T-cell (primary cell): ENCODE measurements at regions not wholly inside any gene's neighbourhood (a gene's known extent, or its start where the extent isn't known, plus 50 kb on each side); places are given as distances from the start of the nearest gene placed in this dataset.

Experiments used
- ATAC-seq, 4 experiments: fragments of 200-7000 bp in 3 of 4; fragments of 150-1000 bp in 1 of 4; cut with Tn5 transposase; replicated peaks in 1 of 4; 1 replicate in 3 of 4; 2 replicates in 1 of 4; pipeline ENCODE4 v1.10.0; 2021; ENCODE audit warnings: moderate library complexity in 3 of 4, mild to moderate bottlenecking in 2 of 4, moderate number of reproducible peaks in 1 of 4
- CTCF ChIA-PET, 2 donors: fragments of 300-600 bp; sonication (Branson Sonifier 250); formaldehyde crosslinking; loops; one replicate each; lab custom pipeline; 2022; ENCODE audit warnings: antibody characterized with exemption in 2 of 2; lab: Charles Lee
- POLR2A ChIA-PET, 2 donors: fragments of 300-600 bp; sonication (Branson Sonifier 250); formaldehyde crosslinking; loops; one replicate each; lab custom pipeline; 2022; ENCODE audit warnings: antibody characterized with exemption in 2 of 2; lab: Charles Lee
- DNase-seq, 35 experiments: peaks; one replicate each; pipeline versions ENCODE4 v3.0.0 to v3.0.0-alpha.2; 2013 to 2023
- H3K27ac ChIP-seq: one replicate; pipeline ENCODE4 v1.5.1; 2013; ENCODE audit warnings: low read length
- H3K27me3 ChIP-seq, 2 experiments: replicated peaks in 1 of 2; 1 replicate in 1 of 2; 2 replicates in 1 of 2; pipeline versions ENCODE4 v1.6.1 to v1.7.0; 2013; ENCODE audit warnings: low read length in 1 of 2, mixed read lengths in 1 of 2; ENCODE audit not compliant: control insufficient read depth in 2 of 2, insufficient read depth in 2 of 2; ENCODE audit errors: extremely low read depth in 1 of 2
- H3K36me3 ChIP-seq, 2 donors: 1 replicate in 1 of 2; 2 replicates in 1 of 2; pipeline versions ENCODE4 v1.6.1 to v1.7.0; 2013; ENCODE audit warnings: low read length in 1 of 2; ENCODE audit not compliant: control insufficient read depth in 2 of 2, insufficient read depth in 1 of 2; ENCODE audit errors: extremely low read depth in 1 of 2
- H3K4me1 ChIP-seq, 2 experiments: 1 replicate in 1 of 2; 2 replicates in 1 of 2; pipeline versions ENCODE4 v1.6.1 to v1.7.0; 2013; ENCODE audit warnings: low read length in 2 of 2, mixed read lengths in 1 of 2; ENCODE audit not compliant: insufficient read depth in 2 of 2, control insufficient read depth in 1 of 2; ENCODE audit errors: extremely low read depth in 1 of 2
- H3K4me3 ChIP-seq, 2 donors: 1 replicate in 1 of 2; 2 replicates in 1 of 2; pipeline versions ENCODE4 v1.5.1 to v1.7.0; 2013; ENCODE audit warnings: mild to moderate bottlenecking in 2 of 2, low read length in 1 of 2, moderate library complexity in 1 of 2; ENCODE audit not compliant: control insufficient read depth in 1 of 2; ENCODE audit errors: extremely low read depth in 1 of 2
- H3K9me3 ChIP-seq: 2 replicates; pipeline ENCODE4 v1.7.0; 2013
- H3K27ac Mint-ChIP-seq, 2 donors: one replicate each; pipeline ENCODE4 v1.8.0; 2020 to 2021; ENCODE audit warnings: mild to moderate bottlenecking in 2 of 2, mixed read lengths in 2 of 2
- H3K27me3 Mint-ChIP-seq, 2 donors: one replicate each; pipeline ENCODE4 v1.8.0; 2021 to 2022; ENCODE audit warnings: mixed read lengths in 2 of 2
- H3K36me3 Mint-ChIP-seq: one replicate; pipeline ENCODE4 v1.8.0; 2021; ENCODE audit warnings: mixed read lengths
- H3K4me1 Mint-ChIP-seq, 3 donors: one replicate each; pipeline ENCODE4 v1.8.0; 2020 to 2022; ENCODE audit warnings: mixed read lengths in 3 of 3, mild to moderate bottlenecking in 1 of 3
- H3K4me3 Mint-ChIP-seq, 3 donors: one replicate each; pipeline ENCODE4 v1.8.0; 2020 to 2022; ENCODE audit warnings: mild to moderate bottlenecking in 3 of 3, mixed read lengths in 3 of 3, moderate library complexity in 3 of 3
- H3K9me3 Mint-ChIP-seq, 3 donors: one replicate each; pipeline ENCODE4 v1.8.0; 2020 to 2022; ENCODE audit warnings: mixed read lengths in 3 of 3
- WGBS: methylation state at CpG from one replicate; pipeline ENCODE4 v1.1.5; 2013; ENCODE audit warnings: missing lambda C conversion rate; ENCODE audit not compliant: insufficient coverage; 5-methylcytosine and 5-hydroxymethylcytosine counted together

- CTCF ChIA-PET = no interaction called here
- no peaks in the 10 kb centered on the region for H3K4me1 ChIP-seq
- H3K27me3 ChIP-seq = peaks cover 0 to 2% of the 10 kb centered on the region in 2 experiments
- no peaks in the 10 kb centered on the region for H3K36me3 Mint-ChIP-seq
- H3K27ac ChIP-seq = no peak overlapping the region
- H3K9me3 Mint-ChIP-seq = no peaks in the 10 kb centered on the region
- DNase-seq (no peak), ATAC-seq (no peak)
- H3K36me3 ChIP-seq = no peaks in the 10 kb centered on the region
- POLR2A ChIA-PET = no interaction called here
- peaks cover 0 to 3% of the 10 kb centered on the region in 2 donors for H3K27me3 Mint-ChIP-seq
- H3K4me3 ChIP-seq = no peak overlapping the region
- H3K4me1 Mint-ChIP-seq = no peaks in the 10 kb centered on the region
- no peaks in the 10 kb centered on the region for H3K9me3 ChIP-seq
- H3K27ac Mint-ChIP-seq = no peak overlapping the region
- H3K4me3 Mint-ChIP-seq = no peak overlapping the region
Observed at GRCh38 chr2:156903335-156903734, 354.2 kb upstream of the GALNT5 start.

- peaks cover 0 to 2% of the 10 kb centered on the region in 2 experiments for H3K27me3 ChIP-seq
- Mint-ChIP-seq H3K27ac (no peak overlapping the region), H3K27me3 (peaks cover 0 to 3% of the 10 kb centered on the region in 2 donors), H3K4me3 (no peak overlapping the region), H3K36me3 (no peaks in the 10 kb centered on the region), H3K9me3 (no peaks in the 10 kb centered on the region), H3K4me1 (no peaks in the 10 kb centered on the region)
- no peak for DNase-seq
- H3K4me3 ChIP-seq = no peak overlapping the region
- no peaks in the 10 kb centered on the region for H3K36me3 ChIP-seq
- ChIA-PET POLR2A (no interaction called here), CTCF (no interaction called here)
- no peak overlapping the region for H3K27ac ChIP-seq
- ATAC-seq = no peak
- H3K9me3 ChIP-seq = no peaks in the 10 kb centered on the region
- WGBS = no CpG with 5 or more reads among the region's 3 CpGs
- no peaks in the 10 kb centered on the region for H3K4me1 ChIP-seq
Observed at GRCh38 chr2:156907806-156908205, 349.7 kb upstream of the GALNT5 start.

GRCh38 chr2:156908825-156909224 is 348.7 kb upstream of the GALNT5 start:
- Histone ChIP-seq H3K4me1 (no peaks in the 10 kb centered on the region), H3K27ac (no peak overlapping the region), H3K36me3 (no peaks in the 10 kb centered on the region), H3K27me3 (peaks cover 0 to 2% of the 10 kb centered on the region in 2 experiments), H3K9me3 (no peaks in the 10 kb centered on the region), H3K4me3 (no peak overlapping the region)
- WGBS = no CpG with 5 or more reads among the region's 1 CpG
- DNase-seq = no peak
- no peaks in the 10 kb centered on the region for H3K4me1 Mint-ChIP-seq
- H3K27ac Mint-ChIP-seq = no peak overlapping the region
- no peak for ATAC-seq
- ChIA-PET POLR2A (no interaction called here), CTCF (no interaction called here)
- H3K4me3 Mint-ChIP-seq = no peak overlapping the region
- no peaks in the 10 kb centered on the region for H3K36me3 Mint-ChIP-seq
- H3K9me3 Mint-ChIP-seq = no peaks in the 10 kb centered on the region
- H3K27me3 Mint-ChIP-seq = peaks cover 0 to 3% of the 10 kb centered on the region in 2 donors

- Histone ChIP-seq H3K9me3 (no peaks in the 10 kb centered on the region), H3K27me3 (no peaks in the 10 kb centered on the region), H3K4me1 (no peaks in the 10 kb centered on the region), H3K27ac (no peak overlapping the region), H3K36me3 (no peaks in the 10 kb centered on the region), H3K4me3 (no peak overlapping the region)
- WGBS = 84% methylated on average over 2 of the region's 5 CpGs
- no peak for DNase-seq
- POLR2A ChIA-PET = no interaction called here
- CTCF ChIA-PET = no interaction called here
- Mint-ChIP-seq H3K4me3 (no peak overlapping the region), H3K4me1 (no peaks in the 10 kb centered on the region), H3K27me3 (peaks cover 0 to under 1% of the 10 kb centered on the region in 2 donors), H3K9me3 (no peaks in the 10 kb centered on the region), H3K27ac (no peak overlapping the region), H3K36me3 (no peaks in the 10 kb centered on the region)
- no peak for ATAC-seq
Observed at GRCh38 chr2:156909983-156910382, 347.5 kb upstream of the GALNT5 start.

GRCh38 chr2:156915332-156915731 is 342.2 kb upstream of the GALNT5 start:
- Mint-ChIP-seq H3K9me3 (peaks cover 0 to 5% (median 4%) of the 10 kb centered on the region in 3 donors), H3K27me3 (peaks cover 0 to 3% of the 10 kb centered on the region in 2 donors), H3K36me3 (no peaks in the 10 kb centered on the region), H3K4me1 (no peaks in the 10 kb centered on the region), H3K27ac (no peak overlapping the region), H3K4me3 (no peak overlapping the region)
- H3K36me3 ChIP-seq = no peaks in the 10 kb centered on the region
- ChIA-PET POLR2A (no interaction called here), CTCF (no interaction called here)
- DNase-seq (no peak), ATAC-seq (no peak)
- H3K27me3 ChIP-seq = no peaks in the 10 kb centered on the region
- H3K4me3 ChIP-seq = no peak overlapping the region
- H3K27ac ChIP-seq = no peak overlapping the region
- H3K4me1 ChIP-seq = no peaks in the 10 kb centered on the region
- H3K9me3 ChIP-seq = no peaks in the 10 kb centered on the region

GRCh38 chr2:156918410-156918809 is 339.1 kb upstream of the GALNT5 start:
- CTCF ChIA-PET = interaction anchor here in 1 of 2 donors (0.7 kb wide), 2 partner anchors 89 to 1363 kb away, joined by 3 to 5 read pairs; no protein-coding TSS in a partner anchor
- H3K27me3 ChIP-seq = no peaks in the 10 kb centered on the region
- H3K36me3 Mint-ChIP-seq = no peaks in the 10 kb centered on the region
- H3K27ac ChIP-seq = no peak overlapping the region
- H3K27me3 Mint-ChIP-seq = peaks cover 0 to 3% of the 10 kb centered on the region in 2 donors
- no peaks in the 10 kb centered on the region for H3K9me3 ChIP-seq
- H3K4me3 Mint-ChIP-seq = no peak overlapping the region
- 55% methylated on average over 1 of the region's 1 CpG for WGBS
- no peaks in the 10 kb centered on the region for H3K4me1 Mint-ChIP-seq
- H3K4me1 ChIP-seq = no peaks in the 10 kb centered on the region
- no peaks in the 10 kb centered on the region for H3K36me3 ChIP-seq
- peaks cover 3 to 8% (median 7%) of the 10 kb centered on the region in 3 donors for H3K9me3 Mint-ChIP-seq
- H3K4me3 ChIP-seq = no peak overlapping the region
- ATAC-seq = no peak
- H3K27ac Mint-ChIP-seq = no peak overlapping the region
- POLR2A ChIA-PET = no interaction called here
- DNase-seq = no peak

- Mint-ChIP-seq H3K27me3 (no peaks in the 10 kb centered on the region), H3K4me3 (no peak overlapping the region), H3K4me1 (no peaks in the 10 kb centered on the region), H3K9me3 (peaks cover 4 to 8% (median 5%) of the 10 kb centered on the region in 3 donors), H3K36me3 (no peaks in the 10 kb centered on the region), H3K27ac (no peak overlapping the region)
- ChIA-PET CTCF (no interaction called here), POLR2A (no interaction called here)
- Histone ChIP-seq H3K27ac (no peak overlapping the region), H3K36me3 (no peaks in the 10 kb centered on the region), H3K27me3 (no peaks in the 10 kb centered on the region), H3K9me3 (no peaks in the 10 kb centered on the region), H3K4me3 (no peak overlapping the region), H3K4me1 (no peaks in the 10 kb centered on the region)
- no peak for ATAC-seq
- no peak for DNase-seq
- no CpG with 5 or more reads among the region's 2 CpGs for WGBS
Observed at GRCh38 chr2:156930423-156930822, 327.1 kb upstream of the GALNT5 start.
